Lower leg skin (tissue), 3 donors: ENCODE measurements at regions not wholly inside any gene's neighbourhood (a gene's known extent, or its start where the extent isn't known, plus 50 kb on each side); places are given as distances from the start of the nearest gene placed in this dataset.

Experiments used
- CTCF ChIP-seq, 3 donors: fragments of 450-650 bp; IDR thresholded peaks; one replicate each; pipeline ENCODE4 v1.5.1; 2016; ENCODE audit warnings: antibody characterized with exemption in 3 of 3, mild to moderate bottlenecking in 3 of 3, moderate library complexity in 2 of 3
- POLR2A ChIP-seq, 2 donors: fragments of 450-650 bp; IDR thresholded peaks; one replicate each; pipeline ENCODE4 v1.6.1; 2016 to 2017; ENCODE audit warnings: antibody characterized with exemption in 2 of 2, mild to moderate bottlenecking in 1 of 2, moderate library complexity in 1 of 2

GRCh38 chr5:130642461-130642860 is 522.6 kb downstream of the HINT1 start:
- TF ChIP-seq CTCF (IDR thresholded peaks at IDR 0.05) (no peak), POLR2A (IDR thresholded peaks at IDR 0.05) (no peak)
